ENCODE measurements at regions not wholly inside any gene's neighbourhood (a gene's known extent, or its start where the extent isn't known, plus 50 kb on each side); places are given as distances from the start of the nearest gene placed in this dataset.

DNA sequence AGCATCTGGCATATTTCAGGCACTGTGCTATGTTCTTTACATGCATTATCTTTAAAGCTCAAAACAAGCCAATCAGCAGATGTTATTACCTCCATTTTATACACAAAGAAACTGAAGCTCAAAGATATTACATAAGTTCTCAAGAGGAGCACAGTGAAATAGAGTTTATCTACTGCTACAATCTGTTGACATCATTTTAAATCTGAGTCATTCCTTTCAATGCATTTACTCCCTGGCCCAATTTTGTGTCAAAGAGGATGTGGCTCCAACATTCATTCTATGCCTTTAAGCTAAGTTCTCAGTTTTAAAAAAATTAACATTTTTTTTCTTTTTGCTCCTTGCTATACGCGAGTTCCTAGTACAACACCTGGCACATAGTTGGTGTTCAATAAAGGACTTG lies 486.3 kb upstream of the ZNF462 start:
- no peak overlapping the region for H3K4me3 ChIP-seq (ENCODE audit: low read depth, low read length)
- TF ChIP-seq, protein P1, sequence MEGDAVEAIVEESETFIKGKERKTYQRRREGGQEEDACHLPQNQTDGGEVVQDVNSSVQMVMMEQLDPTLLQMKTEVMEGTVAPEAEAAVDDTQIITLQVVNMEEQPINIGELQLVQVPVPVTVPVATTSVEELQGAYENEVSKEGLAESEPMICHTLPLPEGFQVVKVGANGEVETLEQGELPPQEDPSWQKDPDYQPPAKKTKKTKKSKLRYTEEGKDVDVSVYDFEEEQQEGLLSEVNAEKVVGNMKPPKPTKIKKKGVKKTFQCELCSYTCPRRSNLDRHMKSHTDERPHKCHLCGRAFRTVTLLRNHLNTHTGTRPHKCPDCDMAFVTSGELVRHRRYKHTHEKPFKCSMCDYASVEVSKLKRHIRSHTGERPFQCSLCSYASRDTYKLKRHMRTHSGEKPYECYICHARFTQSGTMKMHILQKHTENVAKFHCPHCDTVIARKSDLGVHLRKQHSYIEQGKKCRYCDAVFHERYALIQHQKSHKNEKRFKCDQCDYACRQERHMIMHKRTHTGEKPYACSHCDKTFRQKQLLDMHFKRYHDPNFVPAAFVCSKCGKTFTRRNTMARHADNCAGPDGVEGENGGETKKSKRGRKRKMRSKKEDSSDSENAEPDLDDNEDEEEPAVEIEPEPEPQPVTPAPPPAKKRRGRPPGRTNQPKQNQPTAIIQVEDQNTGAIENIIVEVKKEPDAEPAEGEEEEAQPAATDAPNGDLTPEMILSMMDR (IDR thresholded peaks at IDR 0.05; ENCODE audit: low read depth, low read length) = no peak

DNA sequence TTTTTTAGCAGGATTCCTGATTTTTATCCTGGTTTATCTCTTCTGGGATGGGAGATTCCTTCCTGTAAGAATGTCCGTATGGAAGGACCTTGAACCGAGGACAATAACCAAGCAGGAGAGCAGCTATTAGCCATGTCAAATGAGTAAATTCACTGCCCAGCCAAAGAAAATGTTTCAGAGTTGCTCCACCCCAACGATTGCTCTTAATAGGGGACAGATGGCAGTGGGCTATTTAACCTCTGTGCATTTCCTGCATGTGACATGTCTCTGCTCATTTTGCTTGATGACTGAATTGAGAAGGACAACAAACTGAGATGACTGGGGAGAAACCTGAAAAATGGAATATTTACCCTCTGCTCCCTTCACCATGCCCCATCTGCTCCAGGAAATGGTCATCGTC lies 479.9 kb upstream of the ZNF462 start:
- H3K4me3 ChIP-seq (ENCODE audit: low read depth, low read length) = no peak overlapping the region
- TF ChIP-seq, protein P1 (IDR thresholded peaks at IDR 0.05; ENCODE audit: low read depth, low read length) = no peak

DNA sequence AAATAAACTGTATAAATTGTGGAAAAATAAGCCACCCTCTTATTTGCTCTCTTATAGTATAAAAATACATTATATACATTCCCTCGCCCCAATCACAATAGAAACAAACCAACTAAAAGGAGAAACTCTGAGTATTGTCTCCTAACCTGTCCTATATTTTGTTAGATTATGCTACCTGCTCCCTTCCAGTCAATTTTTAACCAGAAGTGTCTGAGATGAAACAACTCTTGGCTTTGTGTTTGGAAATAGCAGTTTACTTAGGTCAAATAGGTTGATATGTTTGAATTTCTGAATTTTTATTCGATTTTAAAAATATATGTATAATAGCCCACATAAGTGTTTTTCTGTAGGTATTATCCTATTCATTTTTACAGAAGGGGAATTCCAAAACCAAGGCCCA lies 475.0 kb upstream of the ZNF462 start:
- H3K4me3 ChIP-seq (ENCODE audit: low read depth, low read length) = no peak overlapping the region
- TF ChIP-seq, protein P1 (IDR thresholded peaks at IDR 0.05; ENCODE audit: low read depth, low read length) = no peak

DNA sequence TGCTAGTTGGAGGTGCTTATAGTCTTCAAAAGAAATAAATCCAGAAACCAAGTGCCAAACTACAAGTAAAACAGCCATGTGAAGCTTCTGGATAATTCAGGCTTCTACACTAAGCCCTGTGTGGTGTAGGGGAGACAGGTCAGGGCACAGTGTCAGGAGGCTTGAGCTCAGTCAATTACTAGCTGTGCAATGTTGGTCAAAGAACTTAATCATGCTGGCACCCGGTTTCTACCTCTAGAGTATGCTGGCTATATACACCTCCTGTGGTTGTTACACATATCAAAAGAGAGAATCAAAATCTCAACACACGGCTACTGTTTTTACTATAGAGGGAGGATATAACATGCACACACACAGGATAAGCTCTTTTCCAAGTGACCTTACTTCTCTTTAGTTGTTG lies 469.7 kb upstream of the ZNF462 start:
- TF ChIP-seq, protein P1 (IDR thresholded peaks at IDR 0.05; ENCODE audit: low read depth, low read length) = no peak
- H3K4me3 ChIP-seq (ENCODE audit: low read depth, low read length) = no peak overlapping the region

DNA sequence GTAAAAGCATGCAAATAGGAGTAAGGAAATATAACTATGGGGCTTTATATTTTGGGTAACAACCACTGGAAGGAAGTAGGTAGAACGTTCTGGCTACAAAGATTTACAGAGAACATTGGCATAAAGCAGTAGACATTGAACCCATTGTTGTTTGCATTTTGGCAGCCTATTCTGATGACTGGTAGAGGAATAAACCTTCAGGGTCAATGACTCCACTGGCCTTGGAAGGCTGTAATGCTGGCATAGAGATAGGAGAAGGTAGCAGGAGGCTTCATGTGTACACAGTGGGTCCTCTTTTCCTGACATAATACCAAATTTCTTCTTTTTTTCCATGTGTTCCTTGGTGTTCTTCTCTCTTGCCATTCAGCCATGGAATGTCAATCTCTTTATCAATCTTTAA lies 462.8 kb upstream of the ZNF462 start:
- TF ChIP-seq, protein P1 (IDR thresholded peaks at IDR 0.05; ENCODE audit: low read depth, low read length) = no peak
- H3K4me3 ChIP-seq (ENCODE audit: low read depth, low read length) = no peak overlapping the region

DNA sequence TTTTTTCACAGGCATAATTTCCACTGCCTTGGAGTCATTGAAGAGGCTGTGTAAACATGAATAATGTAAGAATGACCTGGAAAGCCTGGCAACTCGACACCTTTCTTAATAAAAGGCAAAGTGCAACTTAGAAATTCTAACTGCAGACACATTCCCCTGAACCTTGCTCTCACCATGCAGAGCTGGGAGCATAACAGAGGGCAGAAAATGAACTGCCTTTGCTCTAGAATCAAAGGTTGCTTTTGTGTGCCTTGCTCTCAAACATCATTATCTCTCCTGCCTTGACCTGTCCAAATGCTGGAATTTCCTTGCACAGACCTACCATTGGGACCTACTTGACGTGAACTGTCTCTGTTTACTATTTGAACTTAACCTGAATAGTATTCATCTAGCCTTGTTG lies 462.0 kb upstream of the ZNF462 start:
- TF ChIP-seq, protein P1 (IDR thresholded peaks at IDR 0.05; ENCODE audit: low read depth, low read length) = no peak
- no peak overlapping the region for H3K4me3 ChIP-seq (ENCODE audit: low read depth, low read length)

DNA sequence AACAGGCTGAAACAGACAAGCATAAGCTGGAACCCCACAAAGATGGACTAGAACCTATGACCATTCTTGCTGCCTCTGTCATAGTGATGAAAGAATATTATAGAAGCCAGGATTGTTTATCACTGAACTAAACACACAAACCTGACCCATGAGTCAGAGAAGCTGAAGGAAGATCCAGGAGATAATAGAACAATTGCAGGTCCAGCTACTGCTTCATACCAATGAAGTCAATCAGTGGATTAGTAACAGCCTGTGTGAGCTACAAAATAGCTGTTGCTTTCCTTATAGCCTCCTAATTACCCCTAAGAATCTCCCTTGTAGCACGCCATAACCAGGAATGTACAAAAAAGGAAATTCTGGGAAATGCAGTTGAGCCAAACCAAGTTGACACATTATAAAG lies 459.9 kb upstream of the ZNF462 start:
- TF ChIP-seq, protein P1 (IDR thresholded peaks at IDR 0.05; ENCODE audit: low read depth, low read length) = no peak
- H3K4me3 ChIP-seq (ENCODE audit: low read depth, low read length) = no peak overlapping the region

Data from WI38 (cell line).